Thyroid gland (tissue), 4 donors: ENCODE measurements at regions not wholly inside any gene's neighbourhood (a gene's known extent, or its start where the extent isn't known, plus 50 kb on each side); places are given as distances from the start of the nearest gene placed in this dataset.

Experiments
- POLR2A ChIP-seq, 2 donors: fragments of 450-650 bp; IDR thresholded peaks; one replicate each; pipeline ENCODE4 v1.6.1; 2017; ENCODE audit warnings: antibody characterized with exemption in 2 of 2, mild to moderate bottlenecking in 2 of 2, moderate library complexity in 1 of 2
- TF ChIP-seq, protein P1 (sequence below), 6 experiments: fragments of 200-600 bp in 3 of 6; fragments of 450-650 bp in 3 of 6; sonication (generic) in 3 of 6; IDR thresholded peaks; one replicate each; pipeline ENCODE4 v1.5.1; 2016 to 2019; ENCODE audit warnings: antibody characterized with exemption in 6 of 6, mild to moderate bottlenecking in 2 of 6, inconsistent platforms in 1 of 6, moderate library complexity in 1 of 6

DNA sequence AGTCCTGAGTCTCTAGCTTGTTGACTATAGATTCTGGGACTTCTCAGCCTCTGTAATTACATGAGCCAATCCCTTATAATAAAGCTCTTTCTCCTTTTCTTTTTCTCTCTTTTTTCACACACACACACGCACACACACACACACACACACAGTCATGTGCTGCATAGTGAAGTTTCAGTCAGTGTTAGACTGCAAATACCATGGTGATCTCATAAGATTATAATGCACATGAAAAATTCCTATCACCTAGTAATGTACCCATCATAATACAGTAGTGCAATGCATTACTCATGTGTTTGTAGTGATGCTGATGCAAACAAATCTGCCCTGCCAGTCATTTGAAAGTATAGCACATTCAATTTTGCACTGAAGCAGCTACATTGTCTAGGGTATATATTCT, 558.2 kb downstream of the SUCLG1 start:
- TF ChIP-seq, protein P1, sequence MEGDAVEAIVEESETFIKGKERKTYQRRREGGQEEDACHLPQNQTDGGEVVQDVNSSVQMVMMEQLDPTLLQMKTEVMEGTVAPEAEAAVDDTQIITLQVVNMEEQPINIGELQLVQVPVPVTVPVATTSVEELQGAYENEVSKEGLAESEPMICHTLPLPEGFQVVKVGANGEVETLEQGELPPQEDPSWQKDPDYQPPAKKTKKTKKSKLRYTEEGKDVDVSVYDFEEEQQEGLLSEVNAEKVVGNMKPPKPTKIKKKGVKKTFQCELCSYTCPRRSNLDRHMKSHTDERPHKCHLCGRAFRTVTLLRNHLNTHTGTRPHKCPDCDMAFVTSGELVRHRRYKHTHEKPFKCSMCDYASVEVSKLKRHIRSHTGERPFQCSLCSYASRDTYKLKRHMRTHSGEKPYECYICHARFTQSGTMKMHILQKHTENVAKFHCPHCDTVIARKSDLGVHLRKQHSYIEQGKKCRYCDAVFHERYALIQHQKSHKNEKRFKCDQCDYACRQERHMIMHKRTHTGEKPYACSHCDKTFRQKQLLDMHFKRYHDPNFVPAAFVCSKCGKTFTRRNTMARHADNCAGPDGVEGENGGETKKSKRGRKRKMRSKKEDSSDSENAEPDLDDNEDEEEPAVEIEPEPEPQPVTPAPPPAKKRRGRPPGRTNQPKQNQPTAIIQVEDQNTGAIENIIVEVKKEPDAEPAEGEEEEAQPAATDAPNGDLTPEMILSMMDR (IDR thresholded peaks at IDR 0.05): no peak
- TF ChIP-seq POLR2A (IDR thresholded peaks at IDR 0.05): no peak
